A549 (cell line): ENCODE measurements at regions not wholly inside any gene's neighbourhood (a gene's known extent, or its start where the extent isn't known, plus 50 kb on each side); places are given as distances from the start of the nearest gene placed in this dataset.

Source experiments
- MAX ChIP-seq: IDR thresholded peaks from 2 replicates; pipeline ENCODE4 v1.6.1; 2012
- MAZ ChIP-seq: fragments of 150-350 bp; IDR thresholded peaks from 2 replicates; pipeline ENCODE4 v1.6.1; 2014; ENCODE audit warnings: antibody characterized with exemption, low read depth, low read length, borderline replicate concordance

- TF ChIP-seq MAZ: no peak
- TF ChIP-seq MAX: no peak
Measured at GRCh38 chr13:34002924-34003323, 185.0 kb downstream of the RFC3 start.
